OCI-LY3 (cell line): ENCODE measurements at regions not wholly inside any gene's neighbourhood (a gene's known extent, or its start where the extent isn't known, plus 50 kb on each side); places are given as distances from the start of the nearest gene placed in this dataset.

Experiments
- H2AFZ ChIP-seq: fragments of 200-600, 300-600 bp; shearing (Covaris generic); 2 replicates; pipeline ENCODE4 v1.6.0; 2014; ENCODE audit warnings: antibody characterized with exemption, low read depth, low read length
- H3K27ac ChIP-seq: fragments of 200-600, 300-600 bp; sonication (generic); 2 replicates; pipeline ENCODE4 v1.5.1; 2014; ENCODE audit warnings: mild to moderate bottlenecking, low read length, moderate library complexity, mixed read lengths
- H3K27me3 ChIP-seq: fragments of 200-600, 300-600 bp; sonication (generic); 2 replicates; pipeline ENCODE4 v1.6.1; 2014; ENCODE audit warnings: low read depth, low read length, mixed read lengths
- H3K36me3 ChIP-seq: fragments of 200-600, 300-600 bp; sonication (generic); replicated peaks from 2 replicates; pipeline ENCODE3; 2014; ENCODE audit warnings: low read depth, low read length, mixed read lengths
- H3K4me1 ChIP-seq: fragments of 300-600, 200-600 bp; sonication (generic); 2 replicates; pipeline ENCODE4 v1.6.1; 2014; ENCODE audit warnings: low read length, mixed read lengths
- H3K4me2 ChIP-seq: fragments of 200-600, 300-600 bp; sonication (generic); 2 replicates; pipeline ENCODE4 v1.6.1; 2014; ENCODE audit warnings: low read length, mixed read lengths
- H3K4me3 ChIP-seq: fragments of 300-600, 200-600 bp; sonication (generic); 2 replicates; pipeline ENCODE4 v1.5.1; 2014; ENCODE audit warnings: antibody characterized with exemption, mild to moderate bottlenecking, low read length, moderate library complexity
- H3K79me2 ChIP-seq: fragments of 300-600, 200-600 bp; shearing (Covaris generic); 2 replicates; pipeline ENCODE4 v1.6.1; 2014; ENCODE audit warnings: mild to moderate bottlenecking, low read length, mixed read lengths
- H3K9ac ChIP-seq: fragments of 300-600, 200-600 bp; shearing (Covaris generic); 2 replicates; pipeline ENCODE4 v1.6.0; 2014; ENCODE audit warnings: mild to moderate bottlenecking, low read length, moderate library complexity
- H3K9me3 ChIP-seq: fragments of 200-600, 300-600 bp; shearing (Covaris generic); 2 replicates; pipeline ENCODE4 v1.6.1; 2014; ENCODE audit warnings: low read length, mixed read lengths; ENCODE audit not compliant: insufficient read depth
- H4K20me1 ChIP-seq: fragments of 200-600, 300-600 bp; sonication (generic); 2 replicates; pipeline ENCODE4 v1.6.1; 2016; ENCODE audit warnings: low read length, mixed read lengths; ENCODE audit not compliant: insufficient read depth
- EZH2phosphoT487 ChIP-seq: fragments of 200-600 bp; shearing (Covaris generic); IDR thresholded peaks from 2 replicates; pipeline ENCODE4 v1.6.1; 2018; ENCODE audit warnings: antibody characterized with exemption, mixed run types, low read depth
- TF ChIP-seq, protein P1 (sequence below): fragments of 200-600, 300-600 bp; sonication (generic); IDR thresholded peaks from 2 replicates; pipeline ENCODE4 v1.5.1; 2014; ENCODE audit warnings: antibody characterized with exemption, low read length, low read depth

DNA sequence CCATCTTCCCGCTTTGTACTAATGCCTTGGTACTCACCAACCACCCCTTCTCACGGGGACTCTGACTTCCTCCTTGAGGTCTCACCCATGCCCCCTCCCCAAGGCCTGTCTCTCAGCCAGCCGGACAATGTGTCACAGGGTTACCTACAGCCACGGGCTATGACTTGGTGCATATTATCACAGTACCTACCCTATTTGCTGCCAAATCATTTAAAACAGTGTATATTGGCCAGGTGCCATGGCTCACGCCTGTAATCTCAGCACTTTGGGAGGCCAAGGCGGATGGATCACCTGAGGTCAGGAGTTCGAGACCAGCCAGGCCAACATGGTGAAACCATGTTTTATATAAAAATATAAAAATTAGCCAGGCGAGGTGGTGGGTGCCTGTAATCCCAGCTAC lies 93.4 kb upstream of the TBL1XR1 start:
- no peak overlapping the region; the same call in 1 of the 2 replicates for H2AFZ ChIP-seq
- no peaks in the 10 kb centered on the region for H3K36me3 ChIP-seq
- no peak overlapping the region for H3K9ac ChIP-seq
- H3K9me3 ChIP-seq: no peaks in the 10 kb centered on the region
- peaks cover 18% of the 10 kb centered on the region for H3K4me1 ChIP-seq
- no peaks in the 10 kb centered on the region for H4K20me1 ChIP-seq
- peak overlapping the region; percentile 46 for H3K4me2 ChIP-seq
- no peak overlapping the region for H3K4me3 ChIP-seq
- no peak overlapping the region for H3K27ac ChIP-seq
- H3K27me3 ChIP-seq: no peaks in the 10 kb centered on the region
- H3K79me2 ChIP-seq: no peaks in the 10 kb centered on the region
- TF ChIP-seq EZH2phosphoT487: no peak
- TF ChIP-seq, protein P1, sequence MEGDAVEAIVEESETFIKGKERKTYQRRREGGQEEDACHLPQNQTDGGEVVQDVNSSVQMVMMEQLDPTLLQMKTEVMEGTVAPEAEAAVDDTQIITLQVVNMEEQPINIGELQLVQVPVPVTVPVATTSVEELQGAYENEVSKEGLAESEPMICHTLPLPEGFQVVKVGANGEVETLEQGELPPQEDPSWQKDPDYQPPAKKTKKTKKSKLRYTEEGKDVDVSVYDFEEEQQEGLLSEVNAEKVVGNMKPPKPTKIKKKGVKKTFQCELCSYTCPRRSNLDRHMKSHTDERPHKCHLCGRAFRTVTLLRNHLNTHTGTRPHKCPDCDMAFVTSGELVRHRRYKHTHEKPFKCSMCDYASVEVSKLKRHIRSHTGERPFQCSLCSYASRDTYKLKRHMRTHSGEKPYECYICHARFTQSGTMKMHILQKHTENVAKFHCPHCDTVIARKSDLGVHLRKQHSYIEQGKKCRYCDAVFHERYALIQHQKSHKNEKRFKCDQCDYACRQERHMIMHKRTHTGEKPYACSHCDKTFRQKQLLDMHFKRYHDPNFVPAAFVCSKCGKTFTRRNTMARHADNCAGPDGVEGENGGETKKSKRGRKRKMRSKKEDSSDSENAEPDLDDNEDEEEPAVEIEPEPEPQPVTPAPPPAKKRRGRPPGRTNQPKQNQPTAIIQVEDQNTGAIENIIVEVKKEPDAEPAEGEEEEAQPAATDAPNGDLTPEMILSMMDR: no peak

DNA sequence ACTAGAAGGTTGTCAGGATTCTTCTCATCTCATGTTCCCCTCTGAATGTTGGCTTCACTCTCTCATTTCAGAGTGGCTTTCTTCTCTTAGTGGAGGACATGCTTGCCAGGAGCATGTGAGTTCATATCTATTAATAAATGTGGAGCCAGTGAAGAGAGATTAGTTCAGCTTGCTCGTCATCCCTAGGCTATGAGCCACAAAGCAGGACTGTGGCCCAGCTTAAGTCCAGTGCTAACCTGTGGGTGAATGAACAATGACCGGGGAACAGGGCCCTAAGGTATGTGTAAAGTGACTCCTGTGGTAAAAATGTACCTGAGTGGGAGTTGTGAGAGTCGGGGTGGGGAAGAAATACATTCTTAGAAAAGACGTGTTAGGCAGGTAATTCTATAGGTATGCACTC lies 96.9 kb upstream of the TBL1XR1 start:
- no peaks in the 10 kb centered on the region for H3K79me2 ChIP-seq
- H3K36me3 ChIP-seq: no peaks in the 10 kb centered on the region
- no peak overlapping the region for H3K27ac ChIP-seq
- no peaks in the 10 kb centered on the region for H3K27me3 ChIP-seq
- no peaks in the 10 kb centered on the region for H4K20me1 ChIP-seq
- H3K4me1 ChIP-seq: peaks cover 14% of the 10 kb centered on the region
- H3K9ac ChIP-seq: no peak overlapping the region
- TF ChIP-seq, protein P1: no peak
- no peak for TF ChIP-seq EZH2phosphoT487
- no peaks in the 10 kb centered on the region for H3K9me3 ChIP-seq
- H2AFZ ChIP-seq: no peak overlapping the region
- H3K4me2 ChIP-seq: no peak overlapping the region
- H3K4me3 ChIP-seq: no peak overlapping the region

DNA sequence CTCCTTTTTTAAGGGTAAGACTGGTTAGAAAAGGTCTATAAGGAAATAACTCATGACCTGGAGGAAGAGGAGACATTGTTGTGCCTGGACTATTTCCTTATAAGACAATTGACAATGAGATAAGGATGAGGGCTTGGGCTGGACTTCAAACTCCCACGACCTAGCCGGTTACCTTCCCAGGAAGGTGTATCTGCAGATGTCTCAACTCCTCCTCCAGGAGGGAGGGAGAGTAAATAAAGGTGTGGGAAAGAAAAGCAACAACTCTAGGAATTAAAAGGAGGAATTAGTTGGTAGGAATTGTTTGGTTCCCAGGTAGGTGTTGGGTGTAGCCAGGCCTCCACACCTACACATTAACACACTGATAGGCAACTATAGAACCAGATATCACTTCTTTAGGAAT lies 97.8 kb upstream of the TBL1XR1 start:
- no peak overlapping the region for H3K9ac ChIP-seq
- H3K27me3 ChIP-seq: no peaks in the 10 kb centered on the region
- H2AFZ ChIP-seq: no peak overlapping the region
- no peak overlapping the region for H3K4me3 ChIP-seq
- TF ChIP-seq, protein P1: no peak
- no peak for TF ChIP-seq EZH2phosphoT487
- no peak overlapping the region for H3K27ac ChIP-seq
- H3K4me1 ChIP-seq: peaks cover 14% of the 10 kb centered on the region
- no peaks in the 10 kb centered on the region for H3K9me3 ChIP-seq
- no peaks in the 10 kb centered on the region for H3K79me2 ChIP-seq
- no peaks in the 10 kb centered on the region for H3K36me3 ChIP-seq
- no peaks in the 10 kb centered on the region for H4K20me1 ChIP-seq
- H3K4me2 ChIP-seq: no peak overlapping the region

DNA sequence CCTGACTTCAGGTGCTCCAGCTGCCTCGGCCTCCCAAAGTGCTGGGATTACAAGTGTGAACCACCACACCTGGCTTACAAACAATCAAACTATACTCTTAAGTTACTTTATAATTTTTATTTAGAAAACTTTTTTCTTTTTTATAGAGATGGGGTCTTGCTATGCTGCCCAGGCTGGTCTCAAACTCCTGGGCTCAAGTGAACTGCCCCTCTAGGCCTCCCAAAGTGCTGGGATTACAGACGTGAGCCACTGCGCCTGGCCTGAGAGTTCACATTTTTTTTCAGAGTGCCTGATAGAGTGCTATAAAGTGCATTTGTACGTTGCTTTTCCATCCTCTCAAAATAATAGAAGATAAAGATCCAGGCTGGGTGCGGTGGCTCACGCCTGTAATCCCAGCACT lies 102.0 kb upstream of the TBL1XR1 start:
- Histone ChIP-seq H3K36me3 (no peaks in the 10 kb centered on the region), H3K4me3 (no peak overlapping the region), H3K9ac (no peak overlapping the region), H3K4me1 (peaks cover 32% of the 10 kb centered on the region), H3K27me3 (no peaks in the 10 kb centered on the region), H3K4me2 (no peak overlapping the region), H3K79me2 (no peaks in the 10 kb centered on the region), H3K9me3 (no peaks in the 10 kb centered on the region), H2AFZ (no peak overlapping the region), H3K27ac (no peak overlapping the region), H4K20me1 (no peaks in the 10 kb centered on the region)
- TF ChIP-seq, protein P1: no peak
- TF ChIP-seq EZH2phosphoT487: no peak
